ENCODE measurements at regions not wholly inside any gene's neighbourhood (a gene's known extent, or its start where the extent isn't known, plus 50 kb on each side); places are given as distances from the start of the nearest gene placed in this dataset.

- no peak overlapping the region for H3K4me3 ChIP-seq (ENCODE audit: extremely low read depth in 1 of 4, insufficient read depth in 2 of 4, low read depth in 3 of 4, low read length in 4 of 4)
- H4K91ac ChIP-seq (replicated peaks; ENCODE audit: insufficient read length, low read length) = no peak overlapping the region
- H2BK120ac ChIP-seq (replicated peaks; ENCODE audit: low read depth, low read length) = no peak overlapping the region
- CTCF ChIA-PET (ENCODE audit: partially characterized antibody) = interaction anchor here (1.3 to 1.5 kb wide), 2 partner anchors 9 to 14 kb away, joined by 3 read pairs; no protein-coding TSS in a partner anchor
- FAIRE-seq (no peak), DNase-seq (ENCODE audit: low read depth in 1 of 2, low spot score in 2 of 2) (no peak)
- no peak overlapping the region for H3K9ac ChIP-seq (replicated peaks in 1 of 4; ENCODE audit: extremely low read depth in 1 of 4, low read depth in 3 of 4, low read length in 3 of 4)
- H3K56ac ChIP-seq (replicated peaks; ENCODE audit: insufficient read length, low read depth, low read length) = no peak overlapping the region
- no peak overlapping the region for H3K23ac ChIP-seq (ENCODE audit: insufficient read length)
- H3K27me3 ChIP-seq (replicated peaks in 1 of 4; ENCODE audit: control insufficient read depth in 3 of 4, extremely low read depth in 1 of 4, insufficient read depth in 3 of 4, low read length in 3 of 4) = no peaks in the 10 kb centered on the region
- H3K79me1 ChIP-seq (ENCODE audit: low read depth, low read length) = no peaks in the 10 kb centered on the region
- H3K4ac ChIP-seq (replicated peaks; ENCODE audit: insufficient read length, low read depth, low read length) = no peak overlapping the region
- H2BK12ac ChIP-seq (ENCODE audit: low read depth, low read length) = no peak overlapping the region
- no peak overlapping the region for H3K14ac ChIP-seq (ENCODE audit: insufficient read length)
- H3K9me3 ChIP-seq (ENCODE audit: insufficient read depth in 2 of 2, low read depth in 1 of 2, low read length in 1 of 2) = no peaks in the 10 kb centered on the region
- H3K27ac ChIP-seq (ENCODE audit: low read depth, low read length) = no peak overlapping the region
- H2AFZ ChIP-seq (ENCODE audit: low read length) = no peak overlapping the region
- H2BK15ac ChIP-seq (ENCODE audit: low read length) = no peak overlapping the region
- no peaks in the 10 kb centered on the region for H3K4me1 ChIP-seq (replicated peaks in 1 of 4; ENCODE audit: control insufficient read depth in 3 of 4, insufficient read depth in 4 of 4, low read length in 3 of 4)
- no peak overlapping the region for H4K5ac ChIP-seq (ENCODE audit: insufficient read length, low read depth, low read length)
- H2BK5ac ChIP-seq (ENCODE audit: low read depth, low read length) = no peak overlapping the region
- POLR2A ChIA-PET (ENCODE audit: partially characterized antibody) = no interaction called here
- no peaks in the 10 kb centered on the region for H3K23me2 ChIP-seq (ENCODE audit: low read depth, low read length)
- H3K4me2 ChIP-seq (ENCODE audit: insufficient read depth in 1 of 2, low read depth in 2 of 2, low read length in 2 of 2) = no peak overlapping the region
- no peak for TF ChIP-seq NRF1 (IDR thresholded peaks at IDR 0.05; ENCODE audit: low read depth, low read length)
- TF ChIP-seq TBP (IDR thresholded peaks at IDR 0.05; ENCODE audit: low read depth, low read length) = no peak
- TF ChIP-seq E2F6 (IDR thresholded peaks at IDR 0.05) = no peak
- TF ChIP-seq SIN3A (conservative IDR thresholded peaks at IDR 0.05 in 1 of 2, IDR thresholded peaks at IDR 0.05 in 1 of 2; ENCODE audit: low read depth in 1 of 2, low read length in 2 of 2) = no peak
- no peak for TF ChIP-seq KDM5A (IDR thresholded peaks at IDR 0.05; ENCODE audit: low read length)
- no peak for TF ChIP-seq EGR1 (IDR thresholded peaks at IDR 0.05; ENCODE audit: borderline replicate concordance, low read depth, low read length)
- TF ChIP-seq RFX5 (IDR thresholded peaks at IDR 0.05; ENCODE audit: borderline replicate concordance, low read depth, low read length) = no peak
- no peaks in the 10 kb centered on the region for H4K20me1 ChIP-seq (replicated peaks in 1 of 2; ENCODE audit: control insufficient read depth in 1 of 2, insufficient read depth in 2 of 2, low read length in 2 of 2)
- H2BK20ac ChIP-seq (ENCODE audit: low read length) = no peak overlapping the region
- H3K79me2 ChIP-seq (ENCODE audit: control insufficient read depth in 1 of 2, insufficient read depth in 2 of 2, low read length in 2 of 2) = no peaks in the 10 kb centered on the region
- no peak overlapping the region for H3K18ac ChIP-seq (ENCODE audit: extremely low read depth, low read length)
- H3K36me3 ChIP-seq (ENCODE audit: control insufficient read depth in 2 of 4, insufficient read depth in 4 of 4, low read length in 3 of 4) = no peaks in the 10 kb centered on the region
- H4K8ac ChIP-seq (ENCODE audit: extremely low read depth, insufficient read depth, low read length) = no peak overlapping the region
- no peak overlapping the region for H2AK5ac ChIP-seq (ENCODE audit: low read depth, low read length)
These were observed 513.6 kb upstream of the C9orf72 start for GRCh38 chr9:28086881-28087280.
